ENCODE measurements at regions not wholly inside any gene's neighbourhood (a gene's known extent, or its start where the extent isn't known, plus 50 kb on each side); places are given as distances from the start of the nearest gene placed in this dataset.

DNA sequence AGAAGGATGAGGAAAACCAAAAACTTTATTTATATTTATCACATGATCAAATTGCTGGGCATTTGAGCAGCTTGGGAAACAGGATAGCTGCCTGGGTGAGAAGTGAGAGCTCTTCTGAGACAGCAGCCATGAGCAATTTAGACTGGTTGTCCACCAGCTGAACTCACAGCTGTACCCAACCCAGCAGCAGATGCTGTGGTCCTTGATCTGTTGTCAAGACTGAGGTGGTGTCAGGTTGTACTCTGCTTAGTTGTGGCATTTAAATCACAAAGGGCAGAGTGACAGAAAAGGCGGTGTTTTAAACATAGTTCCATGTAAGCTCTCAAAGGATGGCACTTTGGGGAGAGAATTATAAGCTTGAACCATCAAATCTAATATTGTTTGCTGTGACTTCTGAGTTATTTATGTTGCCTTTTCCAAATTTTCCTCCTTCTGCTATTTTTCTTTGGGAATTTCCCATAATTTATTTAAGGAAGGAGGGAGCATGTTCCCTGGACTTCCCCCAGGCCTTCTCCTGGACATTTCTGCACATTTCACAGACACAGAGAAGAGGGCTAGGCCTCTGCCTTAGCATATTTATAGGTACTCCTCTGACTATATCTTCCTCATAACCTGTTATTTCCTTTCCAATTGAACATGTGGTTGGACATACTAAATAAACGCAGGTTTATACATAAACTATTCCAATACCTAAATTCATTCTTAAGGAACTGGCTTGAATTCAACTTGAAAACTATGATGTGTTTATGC, 117.7 kb upstream of the FER start:
- TF ChIP-seq, protein P1, sequence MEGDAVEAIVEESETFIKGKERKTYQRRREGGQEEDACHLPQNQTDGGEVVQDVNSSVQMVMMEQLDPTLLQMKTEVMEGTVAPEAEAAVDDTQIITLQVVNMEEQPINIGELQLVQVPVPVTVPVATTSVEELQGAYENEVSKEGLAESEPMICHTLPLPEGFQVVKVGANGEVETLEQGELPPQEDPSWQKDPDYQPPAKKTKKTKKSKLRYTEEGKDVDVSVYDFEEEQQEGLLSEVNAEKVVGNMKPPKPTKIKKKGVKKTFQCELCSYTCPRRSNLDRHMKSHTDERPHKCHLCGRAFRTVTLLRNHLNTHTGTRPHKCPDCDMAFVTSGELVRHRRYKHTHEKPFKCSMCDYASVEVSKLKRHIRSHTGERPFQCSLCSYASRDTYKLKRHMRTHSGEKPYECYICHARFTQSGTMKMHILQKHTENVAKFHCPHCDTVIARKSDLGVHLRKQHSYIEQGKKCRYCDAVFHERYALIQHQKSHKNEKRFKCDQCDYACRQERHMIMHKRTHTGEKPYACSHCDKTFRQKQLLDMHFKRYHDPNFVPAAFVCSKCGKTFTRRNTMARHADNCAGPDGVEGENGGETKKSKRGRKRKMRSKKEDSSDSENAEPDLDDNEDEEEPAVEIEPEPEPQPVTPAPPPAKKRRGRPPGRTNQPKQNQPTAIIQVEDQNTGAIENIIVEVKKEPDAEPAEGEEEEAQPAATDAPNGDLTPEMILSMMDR (IDR thresholded peaks at IDR 0.05; ENCODE audit: low read depth, low read length, missing control alignments) = no peak
- DNase-seq (ENCODE audit: low read depth) = no peak
- in situ Hi-C loops (cut with HindIII; ENCODE audit: low sequenced_read_pairs) = no loop called here
- H3K4me3 ChIP-seq (ENCODE audit: low read depth, low read length) = no peak overlapping the region

DNA sequence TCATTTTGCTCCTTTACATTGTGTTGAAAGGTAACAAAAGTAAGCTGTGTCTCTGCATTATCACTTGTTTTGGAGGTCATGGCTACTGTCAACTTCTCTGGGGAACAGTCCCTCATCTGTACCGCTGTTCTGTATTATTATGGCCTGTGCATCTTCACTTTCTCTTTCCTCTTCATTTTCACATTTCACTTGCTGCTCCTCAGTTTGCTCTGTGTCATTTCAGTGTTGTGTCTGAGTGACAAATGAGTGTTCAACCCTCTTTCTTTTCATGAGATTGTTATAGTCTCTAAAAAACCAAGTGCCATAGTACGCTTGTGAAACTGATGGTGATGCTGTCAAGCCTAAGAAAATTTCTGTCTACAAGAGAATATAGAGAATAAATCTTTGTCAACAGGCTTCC, 122.0 kb upstream of the FER start:
- no peak for DNase-seq (ENCODE audit: low read depth)
- H3K4me3 ChIP-seq (ENCODE audit: low read depth, low read length) = no peak overlapping the region
- TF ChIP-seq, protein P1 (IDR thresholded peaks at IDR 0.05; ENCODE audit: low read depth, low read length, missing control alignments) = no peak
- in situ Hi-C loops (cut with HindIII; ENCODE audit: low sequenced_read_pairs) = no loop called here

DNA sequence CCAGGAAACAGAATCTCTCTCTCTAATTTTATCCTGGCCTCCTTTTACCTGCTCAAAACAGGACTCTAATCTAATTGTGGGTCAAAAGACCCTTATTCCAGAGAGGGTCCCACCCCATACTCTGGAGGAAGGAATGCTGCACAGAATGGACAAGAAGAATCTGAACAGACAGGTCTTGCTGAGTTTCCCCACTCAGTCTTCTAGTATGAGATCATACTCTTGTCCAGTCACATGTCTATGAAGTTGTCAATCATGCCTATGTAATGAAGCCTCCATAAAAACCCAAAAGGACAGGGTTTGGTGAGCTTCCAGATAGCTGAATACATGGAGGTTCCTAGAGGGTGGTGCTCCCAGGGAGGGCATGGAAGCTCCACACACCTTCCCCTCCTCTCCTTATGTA, 123.9 kb upstream of the FER start:
- TF ChIP-seq, protein P1 (IDR thresholded peaks at IDR 0.05; ENCODE audit: low read depth, low read length, missing control alignments) = no peak
- no peak for DNase-seq (ENCODE audit: low read depth)
- H3K4me3 ChIP-seq (ENCODE audit: low read depth, low read length) = no peak overlapping the region
- in situ Hi-C loops (cut with HindIII; ENCODE audit: low sequenced_read_pairs) = no loop called here

DNA sequence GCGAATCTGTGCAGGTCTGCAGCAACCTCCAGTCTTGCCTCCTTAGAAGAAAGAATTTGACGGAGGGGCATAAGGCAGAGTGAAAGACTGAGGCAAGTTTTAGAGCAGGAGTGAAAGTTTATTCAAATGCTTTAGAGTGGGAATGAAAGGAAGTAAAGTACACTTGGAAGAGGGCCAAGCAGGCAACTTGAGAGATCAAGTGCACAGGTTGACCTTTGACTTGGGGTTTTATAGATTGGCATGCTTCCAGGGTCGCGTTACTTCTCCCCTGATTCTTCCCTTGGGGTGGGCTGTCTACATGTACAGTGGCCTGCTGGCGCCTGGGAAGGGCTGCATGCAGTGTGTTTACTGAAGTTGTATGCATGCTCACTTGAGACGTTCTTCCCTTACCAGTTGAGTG, 127.2 kb upstream of the FER start:
- no peak for DNase-seq (ENCODE audit: low read depth)
- TF ChIP-seq, protein P1 (IDR thresholded peaks at IDR 0.05; ENCODE audit: low read depth, low read length, missing control alignments) = no peak
- in situ Hi-C loops (cut with HindIII; ENCODE audit: low sequenced_read_pairs) = no loop called here
- H3K4me3 ChIP-seq (ENCODE audit: low read depth, low read length) = no peak overlapping the region

DNA sequence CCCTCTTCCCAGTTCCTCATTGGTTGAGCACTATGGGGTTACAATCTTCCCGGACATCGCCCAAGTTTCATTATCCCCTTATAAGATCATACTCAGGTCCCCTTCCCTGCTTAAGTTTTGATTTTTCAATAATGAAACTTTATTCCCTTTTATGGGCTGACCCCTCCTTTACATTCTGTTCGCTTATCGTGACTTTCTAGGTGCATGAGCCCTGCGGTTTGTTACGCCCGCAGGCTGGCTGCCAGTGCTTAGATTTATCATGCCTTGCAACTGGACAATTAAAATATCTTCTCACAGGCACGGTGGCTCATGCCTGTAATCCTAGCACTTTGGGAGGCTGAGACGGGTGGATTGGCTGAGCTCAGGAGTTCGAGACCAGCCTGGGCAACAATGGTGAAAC, 127.9 kb upstream of the FER start:
- no peak overlapping the region for H3K4me3 ChIP-seq (ENCODE audit: low read depth, low read length)
- DNase-seq (ENCODE audit: low read depth) = no peak
- in situ Hi-C loops (cut with HindIII; ENCODE audit: low sequenced_read_pairs) = no loop called here
- TF ChIP-seq, protein P1 (IDR thresholded peaks at IDR 0.05; ENCODE audit: low read depth, low read length, missing control alignments) = no peak

DNA sequence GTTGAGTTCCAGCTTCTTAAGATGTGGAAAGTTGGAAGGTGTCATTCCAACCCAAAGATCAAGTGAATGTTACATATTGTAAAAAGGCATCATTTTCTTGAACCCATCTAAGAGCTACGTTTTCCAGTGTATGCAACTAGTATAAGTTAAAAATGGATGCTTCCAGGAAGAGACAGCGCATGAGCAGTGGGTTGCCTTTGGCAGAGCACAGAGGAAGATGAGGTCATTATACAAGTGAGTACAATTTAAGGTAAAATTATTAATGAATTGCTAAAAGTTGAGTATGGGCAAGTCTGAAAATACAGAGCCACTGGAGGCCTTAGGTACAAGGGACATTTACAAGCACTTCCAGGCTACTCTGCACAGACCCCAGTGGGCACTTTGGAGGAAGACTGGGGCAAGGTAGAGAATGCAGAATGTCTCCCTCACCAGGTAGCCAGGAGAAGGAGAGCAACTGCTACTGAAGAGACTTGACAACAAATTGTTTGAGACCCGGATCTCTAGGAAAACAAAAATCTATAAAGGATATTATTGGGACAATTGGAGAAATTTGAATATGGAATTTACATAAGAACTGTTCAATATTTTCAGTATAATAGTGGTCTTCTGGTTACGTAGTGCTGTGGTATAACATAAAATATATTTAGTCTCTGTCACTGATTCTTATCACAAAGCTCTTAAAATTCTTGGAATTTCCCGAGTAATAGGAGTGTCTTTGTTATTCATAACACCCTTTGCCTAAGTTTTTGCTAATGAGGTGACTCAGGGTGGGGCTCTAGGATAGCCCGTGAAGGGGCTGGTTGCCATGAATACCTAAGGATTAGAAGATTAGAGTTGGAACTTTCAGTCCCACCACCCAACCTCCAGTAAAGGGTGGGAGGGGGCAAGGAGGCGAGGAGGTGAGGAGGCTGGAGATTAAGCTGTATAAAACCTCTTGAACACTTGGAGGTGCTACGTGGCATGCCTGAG, 129.9 kb upstream of the FER start:
- DNase-seq (ENCODE audit: low read depth) = no peak
- in situ Hi-C loops (cut with HindIII; ENCODE audit: low sequenced_read_pairs) = no loop called here
- TF ChIP-seq, protein P1 (IDR thresholded peaks at IDR 0.05; ENCODE audit: low read depth, low read length, missing control alignments) = no peak
- H3K4me3 ChIP-seq (ENCODE audit: low read depth, low read length) = no peak overlapping the region

Data from astrocyte of the cerebellum (primary cell).